DOHH2 (cell line): ENCODE measurements at regions not wholly inside any gene's neighbourhood (a gene's known extent, or its start where the extent isn't known, plus 50 kb on each side); places are given as distances from the start of the nearest gene placed in this dataset.

Source experiments
- H3F3A ChIP-seq: fragments of 200-600 bp; sonication (generic), shearing (Covaris generic); 2 replicates; pipeline ENCODE4 v1.6.0; 2016; ENCODE audit warnings: antibody characterized with exemption, mild to moderate bottlenecking; ENCODE audit not compliant: control insufficient read depth, insufficient read depth
- H3K27ac ChIP-seq: fragments of 200-600 bp; sonication (generic); 2 replicates; pipeline ENCODE4 v1.5.1; 2014; ENCODE audit warnings: low read depth, mild to moderate bottlenecking, low read length, moderate library complexity
- H3K27me3 ChIP-seq: fragments of 200-600 bp; sonication (generic); 2 replicates; pipeline ENCODE4 v1.6.1; 2014; ENCODE audit warnings: mild to moderate bottlenecking, low read length, mixed read lengths; ENCODE audit not compliant: control insufficient read depth
- H3K36me3 ChIP-seq: fragments of 200-600 bp; sonication (generic); 2 replicates; pipeline ENCODE4 v1.6.1; 2014; ENCODE audit warnings: mild to moderate bottlenecking, low read length, moderate library complexity, mixed read lengths; ENCODE audit not compliant: control insufficient read depth
- H3K4me1 ChIP-seq: fragments of 200-600 bp; sonication (generic); 2 replicates; pipeline ENCODE4 v1.6.1; 2014; ENCODE audit warnings: mild to moderate bottlenecking, low read length, mixed read lengths; ENCODE audit not compliant: control insufficient read depth
- H3K4me2 ChIP-seq: fragments of 200-600 bp; sonication (generic); 2 replicates; pipeline ENCODE4 v1.6.0; 2014; ENCODE audit warnings: mild to moderate bottlenecking, low read length, moderate library complexity
- H3K4me3 ChIP-seq: fragments of 200-600 bp; sonication (generic); 2 replicates; pipeline ENCODE4 v1.5.1; 2014; ENCODE audit warnings: mild to moderate bottlenecking, low read length, mixed read lengths
- H3K79me2 ChIP-seq: fragments of 200-600 bp; sonication (generic); 2 replicates; pipeline ENCODE4 v1.6.1; 2014; ENCODE audit warnings: mild to moderate bottlenecking, low read length, mixed read lengths; ENCODE audit not compliant: control insufficient read depth
- H3K9me2 ChIP-seq: fragments of 200-600 bp; sonication (generic); replicated peaks from 2 replicates; pipeline ENCODE4 v1.6.1; 2014; ENCODE audit warnings: mild to moderate bottlenecking, low read length, mixed read lengths; ENCODE audit not compliant: control insufficient read depth
- H3K9me3 ChIP-seq: fragments of 200-600 bp; sonication (generic); 2 replicates; pipeline ENCODE4 v1.6.1; 2014; ENCODE audit warnings: antibody characterized with exemption, low read length, mixed read lengths; ENCODE audit not compliant: control insufficient read depth, insufficient read depth
- H4K20me1 ChIP-seq: fragments of 200-600 bp; sonication (generic); 2 replicates; pipeline ENCODE4 v1.6.0; 2014; ENCODE audit warnings: low read depth, mild to moderate bottlenecking, antibody characterized with exemption, low read length, moderate library complexity; ENCODE audit not compliant: control insufficient read depth, insufficient read depth
- CTCF ChIP-seq: fragments of 200-600 bp; sonication (generic); IDR thresholded peaks from one replicate; pipeline ENCODE4 v1.5.1; 2014; ENCODE audit warnings: antibody characterized with exemption, mild to moderate bottlenecking, low read depth, low read length; ENCODE audit not compliant: poor library complexity, severe bottlenecking
- EZH2phosphoT487 ChIP-seq: fragments of 200-600 bp; sonication (generic); IDR thresholded peaks from 2 replicates; pipeline ENCODE4 v1.6.1; 2017; ENCODE audit warnings: borderline replicate concordance, mild to moderate bottlenecking, antibody characterized with exemption, low read length, moderate library complexity, mixed read lengths

- peaks cover 15% of the 10 kb centered on the region; the same call in 1 of the 2 replicates for H3K9me3 ChIP-seq
- no peak overlapping the region for H3K27ac ChIP-seq
- TF ChIP-seq EZH2phosphoT487, result no peak
- TF ChIP-seq CTCF, result no peak
- H3F3A ChIP-seq, result no peaks in the 10 kb centered on the region
- no peaks in the 10 kb centered on the region for H3K36me3 ChIP-seq
- H3K4me2 ChIP-seq, result no peak overlapping the region
- H3K9me2 ChIP-seq, result no peaks in the 10 kb centered on the region
- H3K4me3 ChIP-seq, result no peak overlapping the region
- H3K79me2 ChIP-seq, result no peaks in the 10 kb centered on the region
- no peaks in the 10 kb centered on the region for H3K4me1 ChIP-seq
- H4K20me1 ChIP-seq, result no peaks in the 10 kb centered on the region
- no peaks in the 10 kb centered on the region for H3K27me3 ChIP-seq
Observed at GRCh38 chr12:127829281-127830064, 437.5 kb upstream of the TMEM132C start.

GRCh38 chr12:127830065-127830460 lies 436.9 kb upstream of the TMEM132C start:
- Histone ChIP-seq H3K27ac (no peak overlapping the region), H3K9me3 (peaks cover 15% of the 10 kb centered on the region; the same call in 1 of the 2 replicates), H3K27me3 (no peaks in the 10 kb centered on the region), H3K36me3 (no peaks in the 10 kb centered on the region), H3K4me2 (no peak overlapping the region), H3K79me2 (no peaks in the 10 kb centered on the region), H4K20me1 (no peaks in the 10 kb centered on the region), H3K4me3 (no peak overlapping the region), H3K4me1 (no peaks in the 10 kb centered on the region), H3F3A (no peaks in the 10 kb centered on the region), H3K9me2 (no peaks in the 10 kb centered on the region)
- TF ChIP-seq EZH2phosphoT487 (no peak), CTCF (no peak)

GRCh38 chr12:127830730-127831129 lies 436.2 kb upstream of the TMEM132C start:
- no peak overlapping the region for H3K27ac ChIP-seq
- H3K4me3 ChIP-seq, result no peak overlapping the region
- H3K79me2 ChIP-seq, result no peaks in the 10 kb centered on the region
- no peaks in the 10 kb centered on the region for H3K27me3 ChIP-seq
- no peak for TF ChIP-seq CTCF
- no peak for TF ChIP-seq EZH2phosphoT487
- H3K36me3 ChIP-seq, result no peaks in the 10 kb centered on the region
- no peaks in the 10 kb centered on the region for H3K4me1 ChIP-seq
- H3K9me2 ChIP-seq, result no peaks in the 10 kb centered on the region
- H3K9me3 ChIP-seq, result peaks cover 14% of the 10 kb centered on the region; the same call in 1 of the 2 replicates
- H3K4me2 ChIP-seq, result no peak overlapping the region
- no peaks in the 10 kb centered on the region for H3F3A ChIP-seq
- H4K20me1 ChIP-seq, result no peaks in the 10 kb centered on the region
